IMR-90 (cell line): ENCODE measurements at regions not wholly inside any gene's neighbourhood (a gene's known extent, or its start where the extent isn't known, plus 50 kb on each side); places are given as distances from the start of the nearest gene placed in this dataset.

Source experiments
- ATAC-seq: fragments of 200-7000 bp; cut with Tn5 transposase; 2 replicates; pipeline ENCODE4 v1.9.1; 2020; ENCODE audit warnings: low read depth, mild to moderate bottlenecking, moderate library complexity
- BruUV-seq: library from RNA; stranded (reverse); fragments of 400-500 nt; replicated peaks from 2 replicates; lab custom pipeline; 2021; lab: Mats Ljungman, UMichigan
- CTCF ChIA-PET: fragments of 300-600 bp; formaldehyde crosslinking; extraction: SDS; loops from one replicate; lab custom pipeline; 2021; ENCODE audit warnings: antibody characterized with exemption; lab: Yijun Ruan, JAX
- POLR2A ChIA-PET: fragments of 300-600 bp; sonication (Branson Sonifier 250); formaldehyde crosslinking; loops from one replicate; lab custom pipeline; 2022; ENCODE audit warnings: antibody characterized with exemption; ENCODE audit not compliant: unreplicated experiment; lab: Charles Lee
- DNase-seq: peaks from one replicate; pipeline ENCODE4 v3.0.0; 2013
- H2AFZ ChIP-seq: replicated peaks from 2 replicates; pipeline ENCODE3; 2013; ENCODE audit warnings: low read length, mild to moderate bottlenecking; ENCODE audit not compliant: poor library complexity
- H2AK5ac ChIP-seq: 2 replicates; pipeline ENCODE4 v1.6.1; 2013; ENCODE audit warnings: low read depth, low read length, inconsistent platforms
- H2AK9ac ChIP-seq: replicated peaks from 2 replicates; pipeline ENCODE3; 2013; ENCODE audit warnings: mild to moderate bottlenecking, low read depth, low read length, moderate library complexity; ENCODE audit not compliant: poor library complexity
- H2BK120ac ChIP-seq: 2 replicates; pipeline ENCODE4 v1.6.1; 2013; ENCODE audit warnings: low read depth, low read length, inconsistent platforms
- H2BK15ac ChIP-seq: 3 replicates; pipeline ENCODE4 v1.6.1; 2013; ENCODE audit warnings: low read depth, low read length, inconsistent platforms
- H2BK20ac ChIP-seq: 2 replicates; pipeline ENCODE4 v1.6.1; 2013; ENCODE audit warnings: low read depth, mild to moderate bottlenecking, inconsistent platforms, low read length, moderate library complexity
- H2BK5ac ChIP-seq: 2 replicates; pipeline ENCODE4 v1.6.1; 2013; ENCODE audit warnings: mild to moderate bottlenecking, low read depth, low read length, inconsistent platforms; ENCODE audit not compliant: poor library complexity, severe bottlenecking
- H3K14ac ChIP-seq: replicated peaks from 2 replicates; pipeline ENCODE4 v1.6.1; 2013; ENCODE audit warnings: low read depth, low read length, inconsistent platforms
- H3K18ac ChIP-seq: 2 replicates; pipeline ENCODE4 v1.6.1; 2013; ENCODE audit warnings: low read depth, low read length, control low read depth
- H3K23ac ChIP-seq: 2 replicates; pipeline ENCODE4 v1.6.1; 2013; ENCODE audit warnings: low read depth, low read length, inconsistent platforms
- H3K27ac ChIP-seq: 2 replicates; pipeline ENCODE4 v1.5.1; 2013; ENCODE audit warnings: mild to moderate bottlenecking, control low read depth, low read length; ENCODE audit not compliant: insufficient read depth
- H3K27me3 ChIP-seq: 2 replicates; pipeline ENCODE4 v1.6.1; 2013; ENCODE audit warnings: low read length; ENCODE audit not compliant: control insufficient read depth, insufficient read depth
- H3K36me3 ChIP-seq: 2 replicates; pipeline ENCODE4 v1.6.1; 2013; ENCODE audit warnings: low read length, mixed read lengths; ENCODE audit not compliant: control insufficient read depth, insufficient read depth
- H3K4ac ChIP-seq: 2 replicates; pipeline ENCODE4 v1.6.1; 2013; ENCODE audit warnings: low read depth, low read length, inconsistent platforms
- H3K4me1 ChIP-seq: 2 replicates; pipeline ENCODE4 v1.6.1; 2013; ENCODE audit warnings: low read length, mixed read lengths; ENCODE audit not compliant: control insufficient read depth, insufficient read depth
- H3K4me2 ChIP-seq: 2 replicates; pipeline ENCODE4 v1.6.1; 2013; ENCODE audit warnings: low read depth, mild to moderate bottlenecking, control low read depth, low read length, moderate library complexity
- H3K4me3 ChIP-seq: 2 replicates; pipeline ENCODE4 v1.5.1; 2013; ENCODE audit warnings: low read depth, mild to moderate bottlenecking, control low read depth, low read length, moderate library complexity; ENCODE audit not compliant: insufficient read depth
- H3K56ac ChIP-seq: 2 replicates; pipeline ENCODE4 v1.6.1; 2013; ENCODE audit warnings: low read length, inconsistent platforms; ENCODE audit not compliant: insufficient read depth; ENCODE audit errors: extremely low read depth
- H3K79me1 ChIP-seq, 2 experiments: 2 replicates each; pipeline ENCODE4 v1.6.1; 2013; ENCODE audit warnings: low read length in 2 of 2, inconsistent platforms in 1 of 2, low read depth in 1 of 2
- H3K9ac ChIP-seq: 2 replicates; pipeline ENCODE4 v1.6.1; 2013; ENCODE audit warnings: low read depth, low read length, control low read depth
- H3K9me1 ChIP-seq: 2 replicates; pipeline ENCODE4 v1.6.1; 2013; ENCODE audit warnings: low read length, inconsistent platforms; ENCODE audit not compliant: insufficient read depth
- H3K9me3 ChIP-seq: 2 replicates; pipeline ENCODE4 v1.6.1; 2013; ENCODE audit warnings: low read length; ENCODE audit not compliant: control insufficient read depth, insufficient read depth
- H4K20me1 ChIP-seq: 2 replicates; pipeline ENCODE4 v1.6.1; 2013; ENCODE audit warnings: low read length, inconsistent platforms; ENCODE audit not compliant: insufficient read depth
- H4K5ac ChIP-seq: 2 replicates; pipeline ENCODE4 v1.6.1; 2013; ENCODE audit warnings: mild to moderate bottlenecking, low read depth, low read length, control low read depth
- H4K8ac ChIP-seq, 2 experiments: 2 replicates each; pipeline ENCODE4 v1.6.1; 2013; ENCODE audit warnings: low read depth in 2 of 2, low read length in 2 of 2, control low read depth in 1 of 2, inconsistent platforms in 1 of 2
- H4K91ac ChIP-seq: 2 replicates; pipeline ENCODE4 v1.6.1; 2013; ENCODE audit warnings: low read depth, low read length, inconsistent platforms; ENCODE audit not compliant: insufficient read depth
- BHLHE40 ChIP-seq: fragments of 150-350 bp; IDR thresholded peaks from 2 replicates; pipeline ENCODE4 v1.6.1; 2016; ENCODE audit warnings: mild to moderate bottlenecking, low read depth, low read length
- CEBPB ChIP-seq: IDR thresholded peaks from 2 replicates; pipeline ENCODE4 v1.6.1; 2012; ENCODE audit warnings: low read depth, low read length, improper control_type of control experiment
- CHD1 ChIP-seq: IDR thresholded peaks from 2 replicates; pipeline ENCODE4 v1.6.1; 2012; ENCODE audit warnings: low read depth, low read length, improper control_type of control experiment
- FOS ChIP-seq: fragments of 150-350 bp; IDR thresholded peaks from 2 replicates; pipeline ENCODE4 v1.6.1; 2016; ENCODE audit warnings: low read depth, low read length
- MAFK ChIP-seq: IDR thresholded peaks from 2 replicates; pipeline ENCODE4 v1.6.1; 2012; ENCODE audit warnings: low read depth, low read length, improper control_type of control experiment
- MAZ ChIP-seq: IDR thresholded peaks from 2 replicates; pipeline ENCODE4 v1.6.1; 2012; ENCODE audit warnings: low read depth, mild to moderate bottlenecking, low read length, improper control_type of control experiment, moderate library complexity, borderline replicate concordance
- MXI1 ChIP-seq: IDR thresholded peaks from 2 replicates; pipeline ENCODE4 v1.6.1; 2012; ENCODE audit warnings: low read depth, mild to moderate bottlenecking, low read length, moderate library complexity, borderline replicate concordance
- NFE2L2 ChIP-seq: fragments of 150-350 bp; IDR thresholded peaks from 2 replicates; pipeline ENCODE4 v1.6.1; 2016; ENCODE audit warnings: low read depth, mild to moderate bottlenecking, low read length
- POLR2A ChIP-seq: IDR thresholded peaks from 2 replicates; pipeline ENCODE4 v1.6.1; 2012; ENCODE audit warnings: mild to moderate bottlenecking, low read depth, low read length
- RAD21 ChIP-seq: IDR thresholded peaks from 2 replicates; pipeline ENCODE4 v1.6.1; 2012; ENCODE audit warnings: low read length, improper control_type of control experiment
- RCOR1 ChIP-seq: IDR thresholded peaks from 2 replicates; pipeline ENCODE4 v1.6.1; 2012; ENCODE audit warnings: mild to moderate bottlenecking, low read length, improper control_type of control experiment; ENCODE audit not compliant: insufficient replicate concordance
- RFX5 ChIP-seq: IDR thresholded peaks from 2 replicates; pipeline ENCODE4 v1.8.0; 2012; ENCODE audit warnings: low read depth, mild to moderate bottlenecking, low read length, moderate library complexity
- SMC3 ChIP-seq: fragments of 150-350 bp; IDR thresholded peaks from 2 replicates; pipeline ENCODE4 v1.6.1; 2016; ENCODE audit warnings: low read depth, mild to moderate bottlenecking, antibody characterized with exemption, low read length, moderate library complexity
- USF2 ChIP-seq: fragments of 150-350 bp; IDR thresholded peaks from 2 replicates; pipeline ENCODE4 v1.6.1; 2017; ENCODE audit warnings: mild to moderate bottlenecking, antibody characterized with exemption, low read length, low read depth
- WGBS, 2 experiments: methylation state at CpG; one replicate each; pipeline versions ENCODE4 v1.1.5 to v1.1.7; 2013; ENCODE audit warnings: missing lambda C conversion rate in 2 of 2; ENCODE audit not compliant: insufficient read length in 1 of 2; ENCODE audit errors: extremely low coverage in 2 of 2; 5-methylcytosine and 5-hydroxymethylcytosine counted together
- dilution Hi-C: fragments of 300-500 bp; cut with HindIII; formaldehyde crosslinking; loops from one replicate; pipeline ENCODE4 v1.14.3; 2018; ENCODE audit warnings: low sequenced_read_pairs; ENCODE audit not compliant: unreplicated experiment
- in situ Hi-C: fragments of 300-500 bp; cut with MboI; formaldehyde crosslinking; loops from 3 replicates; pipeline ENCODE4 v1.14.3; 2019; ENCODE audit warnings: low sequenced_read_pairs, inconsistent platforms, mixed read lengths
- intact Hi-C: fragments of 100-400 bp; cut with micrococcal nuclease; formaldehyde crosslinking; loops from 2 replicates; pipeline ENCODE4 v1.10.0; 2022
- TF ChIP-seq, protein P1 (sequence below): fragments of 150-350 bp; IDR thresholded peaks from 2 replicates; pipeline ENCODE4 v1.6.1; 2016; ENCODE audit warnings: low read depth, mild to moderate bottlenecking, low read length, moderate library complexity, borderline replicate concordance
- TF ChIP-seq, protein P2 (sequence below): conservative IDR thresholded peaks from 2 replicates; pipeline ENCODE4 v1.5.1; 2012; ENCODE audit warnings: mild to moderate bottlenecking, low read depth, low read length, improper control_type of control experiment

DNA sequence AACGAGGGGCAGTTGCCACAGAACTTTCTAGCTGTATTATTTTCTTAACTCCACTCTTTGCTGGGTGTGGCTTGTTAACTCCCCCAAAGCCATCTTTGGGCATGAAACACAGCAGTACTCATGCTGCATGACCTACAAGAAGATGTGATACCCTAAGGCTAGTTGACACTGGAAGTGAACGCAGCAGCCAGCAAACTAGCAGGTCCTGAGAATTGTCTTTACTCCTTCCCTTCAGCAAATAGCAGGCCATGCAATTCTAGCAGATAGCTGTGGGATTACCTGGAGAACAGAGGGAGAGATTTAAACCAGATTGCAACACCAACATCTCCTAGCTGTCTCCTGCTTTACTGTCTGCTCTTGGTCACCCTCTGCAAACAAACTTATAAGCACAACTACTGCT is 688.0 kb upstream of the ZWINT start:
- Histone ChIP-seq H3K79me1 (no peaks in the 10 kb centered on the region), H2BK5ac (no peak overlapping the region), H3K4ac (no peak overlapping the region), H2AFZ (no peak overlapping the region), H3K56ac (no peak overlapping the region), H4K20me1 (no peaks in the 10 kb centered on the region), H3K4me3 (no peak overlapping the region), H3K18ac (no peak overlapping the region), H3K23ac (no peak overlapping the region), H4K5ac (no peak overlapping the region), H3K9ac (no peak overlapping the region), H3K14ac (no peak overlapping the region), H3K4me2 (no peak overlapping the region), H2AK9ac (no peak overlapping the region), H3K27ac (no peak overlapping the region), H2AK5ac (no peak overlapping the region), H2BK20ac (no peak overlapping the region), H4K8ac (no peak overlapping the region), H4K91ac (no peak overlapping the region), H3K4me1 (no peaks in the 10 kb centered on the region), H2BK15ac (no peak overlapping the region), H3K27me3 (no peaks in the 10 kb centered on the region), H3K9me1 (no peaks in the 10 kb centered on the region), H3K9me3 (peaks cover 15% of the 10 kb centered on the region), H3K36me3 (no peaks in the 10 kb centered on the region), H2BK120ac (no peak overlapping the region)
- BruUV-seq = no TSS peak
- dilution Hi-C loops = no loop called here
- in situ Hi-C loops = no loop called here
- intact Hi-C loops = no loop called here
- WGBS, 2 experiments = no CpG with 5 or more reads among the region's 2 CpGs
- ChIA-PET CTCF (no interaction called here), POLR2A (no interaction called here)
- DNase-seq (no peak), ATAC-seq (no peak)
- no peak for TF ChIP-seq NFE2L2
- no peak for TF ChIP-seq POLR2A
- TF ChIP-seq CEBPB = no peak
- TF ChIP-seq, protein P1, sequence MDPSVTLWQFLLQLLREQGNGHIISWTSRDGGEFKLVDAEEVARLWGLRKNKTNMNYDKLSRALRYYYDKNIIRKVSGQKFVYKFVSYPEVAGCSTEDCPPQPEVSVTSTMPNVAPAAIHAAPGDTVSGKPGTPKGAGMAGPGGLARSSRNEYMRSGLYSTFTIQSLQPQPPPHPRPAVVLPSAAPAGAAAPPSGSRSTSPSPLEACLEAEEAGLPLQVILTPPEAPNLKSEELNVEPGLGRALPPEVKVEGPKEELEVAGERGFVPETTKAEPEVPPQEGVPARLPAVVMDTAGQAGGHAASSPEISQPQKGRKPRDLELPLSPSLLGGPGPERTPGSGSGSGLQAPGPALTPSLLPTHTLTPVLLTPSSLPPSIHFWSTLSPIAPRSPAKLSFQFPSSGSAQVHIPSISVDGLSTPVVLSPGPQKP = no peak
- no peak for TF ChIP-seq SMC3
- TF ChIP-seq, protein P2, sequence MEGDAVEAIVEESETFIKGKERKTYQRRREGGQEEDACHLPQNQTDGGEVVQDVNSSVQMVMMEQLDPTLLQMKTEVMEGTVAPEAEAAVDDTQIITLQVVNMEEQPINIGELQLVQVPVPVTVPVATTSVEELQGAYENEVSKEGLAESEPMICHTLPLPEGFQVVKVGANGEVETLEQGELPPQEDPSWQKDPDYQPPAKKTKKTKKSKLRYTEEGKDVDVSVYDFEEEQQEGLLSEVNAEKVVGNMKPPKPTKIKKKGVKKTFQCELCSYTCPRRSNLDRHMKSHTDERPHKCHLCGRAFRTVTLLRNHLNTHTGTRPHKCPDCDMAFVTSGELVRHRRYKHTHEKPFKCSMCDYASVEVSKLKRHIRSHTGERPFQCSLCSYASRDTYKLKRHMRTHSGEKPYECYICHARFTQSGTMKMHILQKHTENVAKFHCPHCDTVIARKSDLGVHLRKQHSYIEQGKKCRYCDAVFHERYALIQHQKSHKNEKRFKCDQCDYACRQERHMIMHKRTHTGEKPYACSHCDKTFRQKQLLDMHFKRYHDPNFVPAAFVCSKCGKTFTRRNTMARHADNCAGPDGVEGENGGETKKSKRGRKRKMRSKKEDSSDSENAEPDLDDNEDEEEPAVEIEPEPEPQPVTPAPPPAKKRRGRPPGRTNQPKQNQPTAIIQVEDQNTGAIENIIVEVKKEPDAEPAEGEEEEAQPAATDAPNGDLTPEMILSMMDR = no peak
- no peak for TF ChIP-seq MXI1
- TF ChIP-seq CHD1 = no peak
- TF ChIP-seq FOS = no peak
- TF ChIP-seq MAFK = no peak
- TF ChIP-seq RAD21 = no peak
- no peak for TF ChIP-seq BHLHE40
- TF ChIP-seq USF2 = no peak
- no peak for TF ChIP-seq RCOR1
- no peak for TF ChIP-seq RFX5
- TF ChIP-seq MAZ = no peak
